SK-N-MC (cell line): ENCODE measurements at regions not wholly inside any gene's neighbourhood (a gene's known extent, or its start where the extent isn't known, plus 50 kb on each side); places are given as distances from the start of the nearest gene placed in this dataset.

Experiments used
- DNase-seq: peaks from one replicate; pipeline ENCODE4 v3.0.0-alpha.2; 2011; ENCODE audit warnings: low read depth, low spot score
- H3K27ac ChIP-seq: fragments of 200-600 bp; sonication (generic); 2 replicates; pipeline ENCODE4 v1.5.1; 2016; ENCODE audit warnings: mixed run types
- H3K36me3 ChIP-seq: fragments of 200-600 bp; sonication (generic); 2 replicates; pipeline ENCODE4 v1.6.1; 2017; ENCODE audit warnings: antibody characterized with exemption, low read length, mixed read lengths; ENCODE audit not compliant: insufficient read depth
- H3K4me3 ChIP-seq: fragments of 200-600 bp; sonication (generic); 2 replicates; pipeline ENCODE4 v1.5.1; 2016
- H3K9ac ChIP-seq: fragments of 200-600 bp; sonication (generic); 2 replicates; pipeline ENCODE4 v1.8.0; 2017; ENCODE audit warnings: mixed run types, mixed read lengths; ENCODE audit not compliant: insufficient read length
- H3K9me3 ChIP-seq: fragments of 200-600 bp; sonication (generic); 2 replicates; pipeline ENCODE4 v1.6.1; 2017; ENCODE audit warnings: low read depth, mild to moderate bottlenecking, antibody characterized with exemption, low read length, moderate library complexity, mixed read lengths
- EZH2 ChIP-seq: fragments of 200-600 bp; sonication (generic); IDR thresholded peaks from one replicate; pipeline ENCODE4 v1.6.1; 2017; ENCODE audit warnings: antibody characterized with exemption
- FOXP2 ChIP-seq: optimal IDR thresholded peaks from 2 replicates; pipeline ENCODE3; 2011; ENCODE audit warnings: mild to moderate bottlenecking, moderate library complexity; ENCODE audit not compliant: insufficient read depth; ENCODE audit errors: extremely low read length, control extremely low read depth
- POLR2AphosphoS5 ChIP-seq: IDR thresholded peaks from 2 replicates; pipeline ENCODE4 v1.6.1; 2012; ENCODE audit warnings: mild to moderate bottlenecking, low read depth, low read length, borderline replicate concordance

DNA sequence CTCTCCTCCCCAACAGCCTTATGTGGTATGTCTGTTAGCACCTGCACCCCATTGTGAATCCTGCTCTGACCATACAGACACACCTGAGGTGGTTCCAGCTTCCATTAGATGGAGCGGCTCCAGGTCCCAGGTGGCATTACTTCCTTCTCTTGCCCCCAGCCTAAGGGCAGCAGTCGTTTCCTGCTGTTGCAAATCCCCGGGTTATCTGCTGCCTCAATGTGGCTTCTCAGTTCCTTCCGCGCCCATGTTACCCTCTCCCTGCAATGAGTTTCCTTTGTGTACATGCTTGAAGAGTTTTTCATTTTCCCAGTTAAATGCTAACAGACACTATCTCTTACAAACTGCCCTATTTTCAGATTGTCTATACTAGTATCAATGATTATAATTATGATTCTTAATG is 62.8 kb upstream of the PRKCQ start:
- H3K9ac ChIP-seq: no peak overlapping the region
- TF ChIP-seq FOXP2: no peak
- TF ChIP-seq EZH2: no peak
- TF ChIP-seq POLR2AphosphoS5: no peak
- H3K4me3 ChIP-seq: no peak overlapping the region
- no peak overlapping the region for H3K27ac ChIP-seq
- no peak for DNase-seq
- no peaks in the 10 kb centered on the region for H3K9me3 ChIP-seq
- H3K36me3 ChIP-seq: no peaks in the 10 kb centered on the region

DNA sequence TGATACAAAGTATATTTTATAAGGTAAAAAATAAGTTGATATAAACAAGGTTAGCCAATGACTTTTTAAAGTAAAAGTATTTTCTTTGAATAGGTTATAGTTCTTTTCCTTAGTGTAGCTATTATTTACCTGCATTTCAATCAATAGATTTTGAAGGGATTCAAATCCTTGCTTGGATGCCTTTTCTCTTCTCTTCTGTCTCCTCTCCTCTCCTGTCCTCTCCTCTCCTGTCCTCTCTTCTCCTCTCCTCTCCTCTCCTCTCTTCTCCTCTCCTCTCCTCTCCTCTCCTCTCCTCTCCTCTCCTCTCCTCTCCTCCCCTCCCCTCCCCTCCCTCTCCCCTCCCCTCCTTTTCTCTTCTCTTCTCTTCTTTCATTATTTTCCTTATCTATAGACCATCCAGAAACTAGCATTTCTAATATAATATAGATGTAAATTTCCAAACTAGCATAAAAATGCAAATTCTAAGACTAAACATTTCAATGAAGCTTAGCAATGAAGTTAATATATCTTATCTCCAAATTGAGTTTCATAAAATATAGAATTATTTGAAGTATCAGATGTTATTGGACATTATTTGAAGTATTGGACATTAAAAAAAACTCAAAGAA is 60.5 kb upstream of the PRKCQ start:
- Histone ChIP-seq H3K9me3 (no peaks in the 10 kb centered on the region), H3K36me3 (no peaks in the 10 kb centered on the region), H3K27ac (no peak overlapping the region), H3K4me3 (no peak overlapping the region), H3K9ac (no peak overlapping the region)
- DNase-seq: no peak
- no peak for TF ChIP-seq POLR2AphosphoS5
- TF ChIP-seq FOXP2: no peak
- no peak for TF ChIP-seq EZH2

DNA sequence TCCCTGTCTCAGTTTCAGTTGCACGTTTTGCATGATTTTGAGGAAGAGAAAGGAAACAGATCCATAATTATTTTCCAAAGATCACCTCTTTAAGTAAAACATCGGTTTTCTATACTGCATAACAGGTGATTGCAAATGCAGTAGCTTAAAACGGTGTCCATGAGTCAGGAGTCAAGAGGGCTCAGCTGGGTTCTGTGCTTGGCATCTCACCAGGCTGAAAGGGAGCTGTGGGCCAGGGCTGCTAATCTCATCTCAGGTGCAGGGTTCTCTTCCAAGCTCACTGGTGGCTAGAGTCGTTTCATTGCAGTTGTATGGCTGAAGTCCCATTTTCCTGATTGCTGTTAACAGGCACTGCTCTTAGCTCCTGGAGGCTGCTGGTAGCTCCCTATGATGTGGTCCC is 57.0 kb upstream of the PRKCQ start:
- no peak overlapping the region for H3K9ac ChIP-seq
- H3K36me3 ChIP-seq: no peaks in the 10 kb centered on the region
- no peaks in the 10 kb centered on the region for H3K9me3 ChIP-seq
- no peak for DNase-seq
- H3K27ac ChIP-seq: no peak overlapping the region
- TF ChIP-seq FOXP2 (no peak), EZH2 (no peak), POLR2AphosphoS5 (no peak)
- H3K4me3 ChIP-seq: no peak overlapping the region

DNA sequence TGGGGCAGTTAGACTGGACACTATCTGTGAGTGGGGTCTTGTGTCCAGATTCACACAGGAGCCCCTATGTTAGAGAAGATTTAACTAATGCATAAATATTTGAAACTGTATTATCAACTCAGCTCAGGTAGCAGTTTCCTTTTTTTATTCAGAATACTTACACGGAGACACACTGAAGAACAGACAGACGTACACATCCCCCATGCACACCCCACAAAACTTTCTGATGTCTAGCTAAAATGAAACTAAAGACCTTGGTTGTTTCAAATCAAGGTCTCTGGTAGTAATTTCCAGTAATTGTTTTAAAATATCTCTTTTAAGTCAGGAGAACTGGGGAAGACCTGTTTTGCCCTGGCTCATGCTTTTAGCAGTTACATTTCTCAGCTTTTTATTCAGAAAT is 55.7 kb upstream of the PRKCQ start:
- H3K9ac ChIP-seq: no peak overlapping the region
- DNase-seq: no peak
- H3K36me3 ChIP-seq: no peaks in the 10 kb centered on the region
- TF ChIP-seq POLR2AphosphoS5: no peak
- TF ChIP-seq EZH2: no peak
- no peak for TF ChIP-seq FOXP2
- H3K9me3 ChIP-seq: no peaks in the 10 kb centered on the region
- H3K4me3 ChIP-seq: no peak overlapping the region
- no peak overlapping the region for H3K27ac ChIP-seq
